ENCODE measurements at regions not wholly inside any gene's neighbourhood (a gene's known extent, or its start where the extent isn't known, plus 50 kb on each side); places are given as distances from the start of the nearest gene placed in this dataset.

GRCh38 chr6:78101387-78101786 is 448.5 kb downstream of the MEI4 start:
- ChIA-PET POLR2A (no interaction called here), CTCF (no interaction called here)
- Histone ChIP-seq H3K9me3 (no peaks in the 10 kb centered on the region), H3K4me3 (ENCODE audit: low read depth in 2 of 2, low read length in 1 of 2) (no peak overlapping the region), H3K36me3 (replicated peaks in 1 of 2; ENCODE audit: control insufficient read depth in 1 of 2, insufficient read depth in 2 of 2, low read length in 1 of 2) (no peaks in the 10 kb centered on the region), H3K27me3 (ENCODE audit: insufficient read depth) (no peaks in the 10 kb centered on the region), H3K27ac (ENCODE audit: low read depth in 2 of 2, low read length in 1 of 2) (no peak overlapping the region), H4K20me1 (ENCODE audit: insufficient read depth) (no peaks in the 10 kb centered on the region), H3K9me2 (no peaks in the 10 kb centered on the region), H3K9ac (no peak overlapping the region), H3K4me2 (no peak overlapping the region), H3K4me1 (ENCODE audit: control insufficient read depth in 1 of 2, insufficient read depth in 2 of 2, low read depth in 1 of 2, low read length in 1 of 2) (no peaks in the 10 kb centered on the region), H3F3A (replicated peaks; ENCODE audit: insufficient read depth) (no peaks in the 10 kb centered on the region), H3K79me2 (ENCODE audit: insufficient read depth) (no peaks in the 10 kb centered on the region), H2AFZ (ENCODE audit: low read depth) (no peak overlapping the region)
- no peak for DNase-seq
- 7% methylated on average over 1 of the region's 1 CpG for WGBS (ENCODE audit: low lambda C conversion rate)
- no peak for TF ChIP-seq MAX (IDR thresholded peaks at IDR 0.05; ENCODE audit: low read depth)
- no peak for TF ChIP-seq TCF12 (IDR thresholded peaks at IDR 0.05)
- TF ChIP-seq RFX5 (IDR thresholded peaks at IDR 0.05; ENCODE audit: low read length), result no peak

- Histone ChIP-seq H3K9ac (no peak overlapping the region), H3K27ac (ENCODE audit: low read depth in 2 of 2, low read length in 1 of 2) (no peak overlapping the region), H3K27me3 (ENCODE audit: insufficient read depth) (no peaks in the 10 kb centered on the region), H3K9me3 (no peaks in the 10 kb centered on the region), H3K4me1 (ENCODE audit: control insufficient read depth in 1 of 2, insufficient read depth in 2 of 2, low read depth in 1 of 2, low read length in 1 of 2) (no peaks in the 10 kb centered on the region), H2AFZ (ENCODE audit: low read depth) (no peak overlapping the region), H3K36me3 (replicated peaks in 1 of 2; ENCODE audit: control insufficient read depth in 1 of 2, insufficient read depth in 2 of 2, low read length in 1 of 2) (no peaks in the 10 kb centered on the region), H3K4me3 (ENCODE audit: low read depth in 2 of 2, low read length in 1 of 2) (no peak overlapping the region), H3F3A (replicated peaks; ENCODE audit: insufficient read depth) (no peaks in the 10 kb centered on the region), H3K79me2 (ENCODE audit: insufficient read depth) (no peaks in the 10 kb centered on the region), H3K9me2 (no peaks in the 10 kb centered on the region), H4K20me1 (ENCODE audit: insufficient read depth) (no peaks in the 10 kb centered on the region), H3K4me2 (no peak overlapping the region)
- ChIA-PET POLR2A (no interaction called here), CTCF (no interaction called here)
- TF ChIP-seq FOXJ3 (CRISPR knock-in tag; IDR thresholded peaks at IDR 0.05) (no peak), TAF1 (IDR thresholded peaks at IDR 0.05; ENCODE audit: borderline replicate concordance, low read depth, low read length) (no peak), SMC3 (IDR thresholded peaks at IDR 0.05; ENCODE audit: low read depth, low read length) (no peak), CTCF (IDR thresholded peaks at IDR 0.05) (no peak), IRF3 (IDR thresholded peaks at IDR 0.05; ENCODE audit: low read depth, low read length) (no peak), TCF12 (IDR thresholded peaks at IDR 0.05) (no peak), EZH2phosphoT487 (IDR thresholded peaks at IDR 0.05; ENCODE audit: borderline replicate concordance, low read depth) (no peak), MAX (IDR thresholded peaks at IDR 0.05; ENCODE audit: low read depth) (no peak), RXRA (IDR thresholded peaks at IDR 0.05; ENCODE audit: borderline replicate concordance, low read depth) (no peak), RFX5 (IDR thresholded peaks at IDR 0.05; ENCODE audit: low read length) (no peak), EP300 (IDR thresholded peaks at IDR 0.05; ENCODE audit: borderline replicate concordance in 1 of 2, low read depth in 1 of 2, low read length in 1 of 2) (no peak), FOXM1 (IDR thresholded peaks at IDR 0.05; ENCODE audit: low read depth) (no peak), POLR2AphosphoS5 (IDR thresholded peaks at IDR 0.05; ENCODE audit: low read depth, low read length) (no peak), TEAD4 (IDR thresholded peaks at IDR 0.05; ENCODE audit: borderline replicate concordance, insufficient read depth) (no peak), YY1 (IDR thresholded peaks at IDR 0.05; ENCODE audit: low read depth) (no peak), GABPA (IDR thresholded peaks at IDR 0.05; ENCODE audit: low read depth) (no peak), RCOR1 (IDR thresholded peaks at IDR 0.05; ENCODE audit: low read length) (no peak), CHD2 (IDR thresholded peaks at IDR 0.05; ENCODE audit: low read length, partially characterized antibody) (no peak)
- DNase-seq, result no peak
Measured at GRCh38 chr6:78110641-78111040, 457.8 kb downstream of the MEI4 start.
